GM18951 (cell line): ENCODE measurements at regions not wholly inside any gene's neighbourhood (a gene's known extent, or its start where the extent isn't known, plus 50 kb on each side); places are given as distances from the start of the nearest gene placed in this dataset.
"Not testable (repeated sequence)": the region's sequence is repeated elsewhere in the genome, so short reads cannot be mapped to it uniquely, and the experiment has no call there.

Source experiments
- POLR2A ChIP-seq: IDR thresholded peaks from 4 replicates; pipeline ENCODE4 v1.6.1; 2011; ENCODE audit warnings: mild to moderate bottlenecking; ENCODE audit not compliant: insufficient read length, insufficient read depth; ENCODE audit errors: extremely low read depth
- in situ Hi-C: fragments of 300-500 bp; cut with MboI; formaldehyde crosslinking; loops from one replicate; pipeline ENCODE4 v1.12.0; 2022; ENCODE audit warnings: low sequenced_read_pairs, mixed read lengths, inconsistent platforms; ENCODE audit not compliant: unreplicated experiment

GRCh38 chr9:119938871-119939270 lies 569.6 kb upstream of the BRINP1 start:
- no peak for TF ChIP-seq POLR2A
- in situ Hi-C loops = no loop called here

GRCh38 chr9:119934497-119934896 lies 565.3 kb upstream of the BRINP1 start:
- TF ChIP-seq POLR2A = no peak
- in situ Hi-C loops = no loop called here

DNA sequence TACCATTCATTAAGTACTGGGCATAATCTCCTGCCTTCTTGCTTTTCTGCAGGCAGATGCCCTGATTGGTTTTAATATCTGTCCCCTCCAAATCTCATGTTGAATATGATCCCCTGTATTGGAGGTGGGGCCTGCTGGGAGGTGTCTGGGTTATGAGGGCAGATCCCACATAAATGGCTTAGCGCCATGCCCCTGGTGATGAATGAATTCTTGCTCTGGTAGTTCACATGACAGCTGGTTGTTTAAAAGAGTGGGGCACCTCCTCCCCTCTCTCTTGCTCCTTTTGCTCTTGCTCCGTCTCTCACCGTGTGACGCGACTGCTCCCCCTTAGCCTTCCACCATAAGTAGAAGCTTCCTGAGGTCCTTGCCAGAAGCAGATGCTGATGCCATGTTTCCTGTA lies 564.0 kb upstream of the BRINP1 start:
- in situ Hi-C loops = no loop called here
- TF ChIP-seq POLR2A = no peak

DNA sequence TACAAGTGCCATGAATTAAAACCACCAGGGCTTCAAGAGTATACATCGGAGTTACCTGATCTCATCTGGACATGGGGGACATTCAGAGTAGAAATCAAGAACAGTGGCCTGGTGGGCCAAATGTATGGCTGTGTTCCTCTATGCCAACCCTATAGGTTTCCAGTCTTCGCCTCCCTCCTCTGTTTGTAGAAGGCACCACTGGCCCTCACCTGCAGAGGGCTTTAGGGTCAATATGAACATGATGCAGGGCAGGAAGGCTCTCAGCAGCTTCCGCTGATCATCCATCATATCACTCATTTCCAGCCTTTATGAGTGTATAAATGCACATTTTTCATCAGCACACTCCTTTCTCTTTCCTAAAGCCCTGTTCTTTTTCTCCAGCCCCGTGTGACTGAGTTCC lies 555.5 kb upstream of the BRINP1 start:
- in situ Hi-C loops = no loop called here
- TF ChIP-seq POLR2A = no peak

- in situ Hi-C loops = no loop called here
These were observed 547.9 kb upstream of the BRINP1 start for GRCh38 chr9:119917175-119917574.

DNA sequence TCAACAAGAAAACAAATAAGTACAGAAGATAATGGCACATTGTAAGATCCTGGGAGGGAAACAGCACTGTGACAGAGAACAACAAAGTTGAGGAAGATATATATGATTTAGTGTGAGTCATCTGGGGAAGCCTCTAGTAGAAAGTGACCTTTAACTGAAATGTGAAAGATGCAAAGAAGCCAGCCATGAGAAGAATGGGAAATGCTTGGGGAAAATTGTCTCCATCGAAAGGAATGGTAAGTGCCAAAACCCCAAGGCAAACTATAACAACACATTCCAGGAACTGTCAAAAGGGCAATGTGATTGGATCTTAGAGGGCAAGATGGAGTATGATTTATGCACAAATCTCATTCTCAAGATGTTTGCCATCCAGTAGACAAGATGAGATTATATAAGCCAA lies 537.8 kb upstream of the BRINP1 start:
- no peak for TF ChIP-seq POLR2A
- in situ Hi-C loops = no loop called here

More at GRCh38 chr9:119917175-119917574, 547.9 kb upstream of the BRINP1 start:
- TF ChIP-seq POLR2A = no peak

DNA sequence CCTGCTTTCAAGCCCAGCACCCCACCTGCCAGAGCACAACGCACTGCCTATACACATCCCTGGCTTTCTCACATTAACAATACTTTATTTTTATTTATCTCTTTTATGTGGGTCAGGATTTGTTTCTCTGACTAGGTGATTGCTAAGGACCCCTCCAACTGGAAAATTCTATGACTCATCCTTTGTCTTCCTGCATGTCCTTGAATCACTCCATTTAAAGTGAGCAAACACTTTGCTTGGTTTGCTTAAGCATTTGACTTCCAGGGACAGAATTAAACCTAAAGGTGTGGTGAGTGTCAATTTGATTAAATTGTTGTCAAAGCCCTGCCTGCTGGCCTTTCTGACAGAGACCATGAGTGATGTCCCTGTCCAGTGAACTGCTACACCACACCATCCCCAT lies 536.5 kb upstream of the BRINP1 start:
- in situ Hi-C loops = no loop called here
- no peak for TF ChIP-seq POLR2A

- no peak for TF ChIP-seq POLR2A
- in situ Hi-C loops = no loop called here
These were observed 534.6 kb upstream of the BRINP1 start for GRCh38 chr9:119903851-119904250.

- in situ Hi-C loops = no loop called here
- no peak for TF ChIP-seq POLR2A
These were observed 533.4 kb upstream of the BRINP1 start for GRCh38 chr9:119902611-119903010.

DNA sequence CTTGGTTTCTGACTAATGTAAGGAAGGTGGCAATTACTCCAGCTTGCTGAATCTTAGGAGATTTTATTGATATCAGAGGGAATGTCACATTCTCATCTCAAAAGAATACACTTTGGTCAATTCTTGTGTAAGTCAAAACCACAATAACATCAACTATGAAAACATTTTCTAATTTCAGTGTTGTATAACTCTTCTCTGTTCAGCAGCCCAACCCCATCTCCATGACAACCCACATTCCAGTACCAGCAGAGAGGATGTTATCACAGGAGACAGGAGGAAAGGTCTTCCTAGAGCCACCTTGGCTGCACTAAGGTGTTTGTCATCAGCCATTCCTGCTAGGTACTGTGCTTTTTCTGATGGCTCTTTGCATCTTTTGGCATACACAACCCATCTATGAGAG lies 529.1 kb upstream of the BRINP1 start:
- in situ Hi-C loops = no loop called here
- TF ChIP-seq POLR2A = no peak

DNA sequence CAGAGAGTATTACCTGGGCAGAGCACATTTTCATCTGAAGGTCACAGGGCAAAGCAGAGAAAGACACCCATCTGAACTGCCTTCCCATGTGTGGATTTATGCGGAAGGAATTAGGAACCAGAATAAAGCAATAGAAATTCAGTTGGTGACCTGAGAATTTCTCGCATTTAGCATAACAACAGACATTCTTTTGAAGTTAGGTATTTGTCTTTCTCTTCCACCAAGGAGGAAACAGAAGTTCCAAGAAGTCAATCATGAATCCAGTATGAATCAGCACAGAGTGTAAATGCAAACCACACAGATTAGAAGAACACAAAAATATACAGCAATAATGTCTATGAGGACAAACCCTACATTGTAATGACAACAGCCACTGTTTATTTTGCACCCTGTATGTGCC lies 515.2 kb upstream of the BRINP1 start:
- TF ChIP-seq POLR2A = no peak
- in situ Hi-C loops = no loop called here

DNA sequence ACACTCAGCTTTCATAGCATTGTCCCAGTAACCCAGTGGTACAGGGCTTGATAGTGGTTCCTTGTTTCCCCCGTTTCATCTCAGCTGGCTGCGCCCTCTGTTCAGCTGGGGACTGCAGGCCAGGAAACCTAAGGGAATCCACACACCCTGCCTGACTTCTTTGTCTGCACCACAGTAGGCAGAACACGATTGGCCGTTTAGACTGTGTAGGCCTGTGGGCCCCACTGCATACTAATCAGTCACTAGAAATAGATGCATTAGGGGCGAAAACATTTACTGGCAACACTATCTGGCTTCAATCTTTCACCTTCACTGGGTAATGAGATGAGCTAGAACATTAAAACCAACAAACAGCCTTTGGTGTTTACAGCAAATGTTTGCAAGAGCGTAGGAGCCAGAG lies 512.7 kb upstream of the BRINP1 start:
- no peak for TF ChIP-seq POLR2A
- in situ Hi-C loops = no loop called here

DNA sequence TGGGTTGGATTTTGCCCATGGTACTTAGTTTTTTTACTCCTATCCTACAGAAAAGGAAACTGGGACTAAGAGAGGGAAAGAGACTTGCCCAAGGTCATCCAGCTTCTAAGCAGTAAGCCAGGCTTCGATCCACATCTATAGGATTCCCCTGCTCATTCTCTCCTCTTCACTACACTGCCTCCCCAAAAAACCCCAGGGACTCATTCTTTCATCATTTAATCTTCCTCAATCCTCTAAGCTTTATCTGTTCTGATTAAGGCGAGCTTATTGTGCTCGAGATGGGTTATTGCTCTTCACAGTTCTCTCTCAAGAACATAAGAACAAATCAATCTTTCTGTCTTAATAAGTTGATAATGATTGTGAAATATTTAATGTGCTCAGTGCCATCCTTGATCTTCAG lies 511.1 kb upstream of the BRINP1 start:
- in situ Hi-C loops = no loop called here
- TF ChIP-seq POLR2A = no peak

- in situ Hi-C loops = no loop called here
- no peak for TF ChIP-seq POLR2A
These were observed 508.1 kb upstream of the BRINP1 start for GRCh38 chr9:119877306-119877705.

DNA sequence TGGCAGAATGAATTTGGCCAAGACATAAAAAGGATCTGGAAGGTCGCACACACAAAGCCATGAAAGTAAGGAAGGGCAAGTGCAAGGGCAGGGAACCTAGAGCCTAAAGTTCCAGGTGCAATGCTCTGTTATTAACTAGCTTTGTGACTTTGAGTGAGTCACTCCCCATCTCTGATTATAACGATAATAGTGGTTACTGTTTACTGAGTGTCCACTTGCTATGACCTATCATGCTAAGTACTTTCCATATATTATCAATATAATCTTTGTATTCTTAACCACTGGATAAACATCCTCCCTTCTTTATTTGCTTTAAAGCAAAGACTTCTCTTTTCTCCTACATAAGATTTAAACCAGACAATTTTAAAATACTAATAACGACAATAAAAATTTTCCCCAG lies 504.6 kb upstream of the BRINP1 start:
- TF ChIP-seq POLR2A = no peak

GRCh38 chr9:119870251-119870650 lies 501.0 kb upstream of the BRINP1 start:
- in situ Hi-C loops = not testable (repeated sequence)

More for the DNA sequence above, 504.6 kb upstream of the BRINP1 start:
- in situ Hi-C loops = no loop called here
